KMS-11 (cell line): ENCODE measurements at regions not wholly inside any gene's neighbourhood (a gene's known extent, or its start where the extent isn't known, plus 50 kb on each side); places are given as distances from the start of the nearest gene placed in this dataset.

Source experiments
- H2AFZ ChIP-seq: fragments of 200-600 bp; sonication (generic); 2 replicates; pipeline ENCODE4 v1.6.1; 2016; ENCODE audit warnings: antibody characterized with exemption, mixed run types, low read depth
- H3K27ac ChIP-seq: fragments of 200-600 bp; sonication (generic); 2 replicates; pipeline ENCODE4 v1.6.1; 2016; ENCODE audit warnings: mild to moderate bottlenecking, mixed run types
- H3K27me3 ChIP-seq: fragments of 200-600 bp; sonication (generic); 2 replicates; pipeline ENCODE4 v1.6.1; 2017; ENCODE audit warnings: mild to moderate bottlenecking, low read depth, mixed run types, moderate library complexity; ENCODE audit not compliant: insufficient read depth
- H3K36me3 ChIP-seq: fragments of 200-600 bp; sonication (generic); 2 replicates; pipeline ENCODE4 v1.6.1; 2017; ENCODE audit warnings: mild to moderate bottlenecking, mixed run types; ENCODE audit not compliant: insufficient read depth
- H3K4me1 ChIP-seq: fragments of 200-600 bp; sonication (generic); 2 replicates; pipeline ENCODE4 v1.6.1; 2016; ENCODE audit warnings: mild to moderate bottlenecking, low read depth, mixed run types; ENCODE audit not compliant: poor library complexity, severe bottlenecking
- H3K4me2 ChIP-seq: fragments of 200-600 bp; sonication (generic); 2 replicates; pipeline ENCODE4 v1.7.0; 2016; ENCODE audit warnings: mild to moderate bottlenecking, mixed run types
- H3K4me3 ChIP-seq: fragments of 200-600 bp; sonication (generic); IDR thresholded peaks from 2 replicates; pipeline ENCODE4 v1.6.1; 2017; ENCODE audit warnings: low read depth, low read length, mixed read lengths; ENCODE audit not compliant: insufficient read depth
- H3K79me2 ChIP-seq: fragments of 200-600 bp; sonication (generic); 2 replicates; pipeline ENCODE4 v1.6.1; 2016; ENCODE audit warnings: low read depth, mixed run types; ENCODE audit not compliant: insufficient read depth
- H3K9ac ChIP-seq: fragments of 200-600 bp; sonication (generic); 2 replicates; pipeline ENCODE4 v1.6.1; 2016; ENCODE audit warnings: mild to moderate bottlenecking, mixed run types
- H4K20me1 ChIP-seq: fragments of 200-600 bp; sonication (generic); 2 replicates; pipeline ENCODE4 v1.6.1; 2016; ENCODE audit warnings: mild to moderate bottlenecking, mixed run types; ENCODE audit not compliant: insufficient read depth
- CTCF ChIP-seq: fragments of 200-600 bp; sonication (generic); conservative IDR thresholded peaks from 2 replicates; pipeline ENCODE4 v1.6.1; 2017; ENCODE audit warnings: low read depth, mild to moderate bottlenecking, antibody characterized with exemption, low read length, moderate library complexity, mixed read lengths

- Histone ChIP-seq H3K4me2 (no peak overlapping the region), H3K27ac (no peak overlapping the region), H3K4me1 (no peaks in the 10 kb centered on the region), H3K4me3 (no peak overlapping the region), H4K20me1 (no peaks in the 10 kb centered on the region), H2AFZ (no peak overlapping the region), H3K79me2 (no peaks in the 10 kb centered on the region), H3K9ac (no peak overlapping the region), H3K36me3 (no peaks in the 10 kb centered on the region), H3K27me3 (no peaks in the 10 kb centered on the region)
- no peak for TF ChIP-seq CTCF
Measured at GRCh38 chr18:27579364-27579763, 394.3 kb upstream of the CHST9 start.

GRCh38 chr18:27577752-27578151 lies 392.6 kb upstream of the CHST9 start:
- Histone ChIP-seq H4K20me1 (no peaks in the 10 kb centered on the region), H3K4me2 (no peak overlapping the region), H2AFZ (no peak overlapping the region), H3K27ac (no peak overlapping the region), H3K4me3 (no peak overlapping the region), H3K36me3 (no peaks in the 10 kb centered on the region), H3K4me1 (no peaks in the 10 kb centered on the region), H3K79me2 (no peaks in the 10 kb centered on the region), H3K27me3 (no peaks in the 10 kb centered on the region), H3K9ac (no peak overlapping the region)
- no peak for TF ChIP-seq CTCF

DNA sequence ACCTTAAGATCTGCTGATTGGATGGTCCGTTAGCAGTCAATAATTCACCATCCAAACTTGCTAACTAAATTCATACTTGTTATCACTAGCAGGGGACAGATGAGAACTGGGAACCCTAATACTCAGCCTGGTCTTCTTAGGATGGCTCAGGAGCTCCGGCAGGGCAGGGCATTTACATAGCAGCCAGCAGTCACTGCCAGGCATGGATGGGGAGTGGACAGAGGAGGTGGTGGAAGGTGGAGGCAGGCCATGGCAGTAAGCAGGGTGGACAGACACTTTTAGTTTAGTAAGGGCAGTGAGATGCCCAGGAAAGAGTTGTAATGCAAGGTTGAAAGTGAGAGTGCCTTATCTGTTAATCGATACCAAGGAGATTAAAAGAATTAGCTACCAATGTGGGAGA lies 392.2 kb upstream of the CHST9 start:
- Histone ChIP-seq H3K79me2 (no peaks in the 10 kb centered on the region), H3K27ac (no peak overlapping the region), H2AFZ (no peak overlapping the region), H3K36me3 (no peaks in the 10 kb centered on the region), H4K20me1 (no peaks in the 10 kb centered on the region), H3K4me1 (no peaks in the 10 kb centered on the region), H3K9ac (no peak overlapping the region), H3K27me3 (no peaks in the 10 kb centered on the region), H3K4me2 (no peak overlapping the region), H3K4me3 (no peak overlapping the region)
- no peak for TF ChIP-seq CTCF

DNA sequence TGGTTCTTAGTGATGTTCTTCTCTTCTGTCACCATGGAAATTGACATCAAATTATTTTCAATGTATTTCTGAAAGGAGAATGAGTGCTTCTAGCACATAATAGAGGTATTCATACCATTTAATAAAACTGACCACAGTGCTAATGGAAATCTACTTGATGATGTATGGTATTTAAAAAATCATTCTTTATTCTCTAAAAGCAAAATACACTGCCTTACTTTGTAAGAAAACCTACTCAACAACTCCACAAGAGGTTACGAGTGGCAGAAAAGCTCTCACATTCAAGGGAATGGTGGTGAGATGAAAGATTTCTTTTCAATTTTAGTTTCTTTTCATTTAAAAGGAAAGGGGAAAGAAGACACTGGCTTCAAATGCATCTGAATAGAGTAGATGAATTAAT lies 382.3 kb upstream of the CHST9 start:
- no peak for TF ChIP-seq CTCF
- no peaks in the 10 kb centered on the region for H3K4me1 ChIP-seq

DNA sequence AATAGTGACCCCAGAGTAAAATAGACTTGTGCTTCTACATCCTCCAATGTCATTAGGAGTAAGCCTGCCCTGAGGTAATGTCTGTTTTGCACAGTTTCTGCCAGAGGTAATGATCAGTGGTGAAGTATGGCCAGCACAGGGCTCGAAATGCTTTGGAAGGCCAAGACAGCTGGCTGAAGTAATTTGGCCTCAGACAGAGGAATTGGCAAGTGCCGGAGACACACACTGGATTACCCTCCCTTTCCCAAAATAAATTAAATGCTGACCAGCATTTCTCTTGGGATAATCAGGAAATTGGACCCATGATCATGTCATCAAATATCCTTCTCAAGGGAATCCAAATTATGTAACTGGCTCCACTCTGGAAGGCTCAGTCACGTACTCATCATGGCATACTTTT lies 379.0 kb upstream of the CHST9 start:
- no peaks in the 10 kb centered on the region for H3K79me2 ChIP-seq
- no peak overlapping the region for H3K4me3 ChIP-seq
- H3K36me3 ChIP-seq, result no peaks in the 10 kb centered on the region
- no peak overlapping the region for H3K9ac ChIP-seq
- no peaks in the 10 kb centered on the region for H3K27me3 ChIP-seq
- no peaks in the 10 kb centered on the region for H4K20me1 ChIP-seq
- TF ChIP-seq CTCF, result no peak
- H2AFZ ChIP-seq, result no peak overlapping the region
- H3K4me2 ChIP-seq, result no peak overlapping the region
- H3K4me1 ChIP-seq, result no peaks in the 10 kb centered on the region
- H3K27ac ChIP-seq, result no peak overlapping the region

More for the DNA sequence above, 382.3 kb upstream of the CHST9 start:
- no peaks in the 10 kb centered on the region for H3K27me3 ChIP-seq
- no peaks in the 10 kb centered on the region for H4K20me1 ChIP-seq
- H3K36me3 ChIP-seq, result no peaks in the 10 kb centered on the region
- H3K79me2 ChIP-seq, result no peaks in the 10 kb centered on the region
- no peak overlapping the region for H3K4me3 ChIP-seq
- no peak overlapping the region for H2AFZ ChIP-seq
- H3K9ac ChIP-seq, result no peak overlapping the region
- no peak overlapping the region for H3K27ac ChIP-seq
- H3K4me2 ChIP-seq, result no peak overlapping the region
